Stomach (tissue), 8 donors: ENCODE measurements at regions not wholly inside any gene's neighbourhood (a gene's known extent, or its start where the extent isn't known, plus 50 kb on each side); places are given as distances from the start of the nearest gene placed in this dataset.

Source experiments
- DNase-seq, 2 donors: peaks; one replicate each; pipeline versions ENCODE4 v3.0.0 to v3.0.0-alpha.2; 2013 to 2019
- H3K27ac ChIP-seq, 5 donors: fragments of 200-600 bp in 4 of 5; sonication (generic) in 4 of 5; one replicate each; pipeline ENCODE4 v1.5.1; 2013 to 2019; ENCODE audit warnings: mild to moderate bottlenecking in 1 of 5, moderate library complexity in 1 of 5
- H3K27me3 ChIP-seq, 3 donors: fragments of 200-600 bp; sonication (generic); one replicate each; pipeline ENCODE4 v1.5.1; 2017 to 2019; ENCODE audit warnings: mixed run types in 1 of 3
- H3K36me3 ChIP-seq, 4 donors: fragments of 200-600 bp; sonication (generic); 1 replicate in 3 of 4; 2 replicates in 1 of 4; pipeline ENCODE4 v1.5.1; 2016 to 2019
- H3K4me1 ChIP-seq, 4 donors: fragments of 200-600 bp; sonication (generic); one replicate each; pipeline ENCODE4 v1.5.1; 2016 to 2019
- H3K4me3 ChIP-seq, 4 donors: fragments of 200-600 bp; sonication (generic) in 3 of 4; one replicate each; pipeline ENCODE4 v1.5.1; 2016 to 2019; ENCODE audit warnings: mild to moderate bottlenecking in 1 of 4
- H3K9me3 ChIP-seq, 4 donors: fragments of 200-600 bp; sonication (generic); one replicate each; pipeline ENCODE4 v1.5.1; 2016 to 2019
- EP300 ChIP-seq: sonication (generic); formaldehyde crosslinking; IDR thresholded peaks from one replicate; pipeline ENCODE4 v1.6.1; 2017; ENCODE audit warnings: antibody characterized with exemption
- POLR2A ChIP-seq, 4 donors: fragments of 450-650 bp; IDR thresholded peaks; one replicate each; pipeline ENCODE4 v1.6.1; 2016; ENCODE audit warnings: antibody characterized with exemption in 4 of 4, control low read depth in 2 of 4, mild to moderate bottlenecking in 1 of 4, moderate library complexity in 1 of 4
- POLR2AphosphoS5 ChIP-seq, 3 donors: sonication (generic); formaldehyde crosslinking; IDR thresholded peaks; one replicate each; pipeline ENCODE4 v1.6.1; 2016; ENCODE audit warnings: antibody characterized with exemption in 3 of 3
- whole genome bisulfite sequencing, 5 donors: extraction: QIAGEN DNeasy Blood & Tissue Kit in 3 of 5; methylation state at CpG; one replicate each; pipeline versions ENCODE4 v1.1.5 to v1.1.7; 2013 to 2018; 5-methylcytosine and 5-hydroxymethylcytosine counted together
- intact Hi-C: fragments of 100-400 bp; cut with DNase I; formaldehyde crosslinking; loops from one replicate; pipeline ENCODE4 v1.15.1; 2023; ENCODE audit warnings: low total_unique reads
- TF ChIP-seq, protein P1 (sequence below), 7 experiments: fragments of 450-650 bp in 4 of 7; fragments of 200-600 bp in 3 of 7; sonication (generic) in 3 of 7; IDR thresholded peaks; one replicate each; pipeline ENCODE4 v1.5.1; 2016 to 2019; ENCODE audit warnings: antibody characterized with exemption in 7 of 7, control low read depth in 2 of 7, mild to moderate bottlenecking in 1 of 7
- donor health status: healthy with polysubstance abuse.
- donor health status: Bipolar disorder and iron deficiency.
- donor health status: healthy.

DNA sequence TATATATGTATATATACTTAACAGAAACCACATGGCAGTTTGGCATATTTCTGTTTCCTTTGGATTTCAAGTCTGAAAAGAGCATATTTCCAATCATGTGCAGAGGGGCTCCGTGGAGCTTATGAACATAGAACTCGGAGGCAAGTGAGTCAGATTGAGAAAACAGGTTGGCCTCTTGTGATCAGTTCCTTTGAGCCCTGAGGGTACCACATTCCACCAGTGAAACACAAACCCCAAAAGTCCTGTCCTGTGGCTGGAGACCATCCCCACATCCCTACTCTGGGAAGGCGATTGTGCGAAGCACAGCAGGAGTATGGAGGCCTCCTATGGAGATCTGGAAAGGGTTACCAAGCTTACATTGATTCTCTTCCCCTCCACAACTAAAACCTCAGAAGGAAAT, 196.7 kb upstream of the TMEM72 start:
- H3K36me3 ChIP-seq: no peaks in the 10 kb centered on the region
- peaks cover 0 to 7% (median 3%) of the 10 kb centered on the region in 4 donors for H3K9me3 ChIP-seq
- WGBS, 5 donors: 88 to 94% (median 93%) methylated on average over 4 of the region's 4 CpGs
- no peak for DNase-seq
- H3K27me3 ChIP-seq: no peaks in the 10 kb centered on the region
- no peak for TF ChIP-seq POLR2A (IDR thresholded peaks at IDR 0.05)
- no peak for TF ChIP-seq POLR2AphosphoS5 (IDR thresholded peaks at IDR 0.05)
- TF ChIP-seq, protein P1, sequence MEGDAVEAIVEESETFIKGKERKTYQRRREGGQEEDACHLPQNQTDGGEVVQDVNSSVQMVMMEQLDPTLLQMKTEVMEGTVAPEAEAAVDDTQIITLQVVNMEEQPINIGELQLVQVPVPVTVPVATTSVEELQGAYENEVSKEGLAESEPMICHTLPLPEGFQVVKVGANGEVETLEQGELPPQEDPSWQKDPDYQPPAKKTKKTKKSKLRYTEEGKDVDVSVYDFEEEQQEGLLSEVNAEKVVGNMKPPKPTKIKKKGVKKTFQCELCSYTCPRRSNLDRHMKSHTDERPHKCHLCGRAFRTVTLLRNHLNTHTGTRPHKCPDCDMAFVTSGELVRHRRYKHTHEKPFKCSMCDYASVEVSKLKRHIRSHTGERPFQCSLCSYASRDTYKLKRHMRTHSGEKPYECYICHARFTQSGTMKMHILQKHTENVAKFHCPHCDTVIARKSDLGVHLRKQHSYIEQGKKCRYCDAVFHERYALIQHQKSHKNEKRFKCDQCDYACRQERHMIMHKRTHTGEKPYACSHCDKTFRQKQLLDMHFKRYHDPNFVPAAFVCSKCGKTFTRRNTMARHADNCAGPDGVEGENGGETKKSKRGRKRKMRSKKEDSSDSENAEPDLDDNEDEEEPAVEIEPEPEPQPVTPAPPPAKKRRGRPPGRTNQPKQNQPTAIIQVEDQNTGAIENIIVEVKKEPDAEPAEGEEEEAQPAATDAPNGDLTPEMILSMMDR (IDR thresholded peaks at IDR 0.05): no peak
- TF ChIP-seq EP300: no peak
- no peaks in the 10 kb centered on the region for H3K4me1 ChIP-seq
- no peak overlapping the region for H3K27ac ChIP-seq
- no peak overlapping the region for H3K4me3 ChIP-seq
- intact Hi-C loops: no loop called here

- Histone ChIP-seq H3K36me3 (no peaks in the 10 kb centered on the region), H3K9me3 (peaks cover 0 to 7% (median 3%) of the 10 kb centered on the region in 4 donors)
- TF ChIP-seq POLR2A (IDR thresholded peaks at IDR 0.05) (no peak), EP300 (no peak), POLR2AphosphoS5 (IDR thresholded peaks at IDR 0.05) (no peak)
Observed at GRCh38 chr10:44715136-44715535, 196.0 kb upstream of the TMEM72 start.

DNA sequence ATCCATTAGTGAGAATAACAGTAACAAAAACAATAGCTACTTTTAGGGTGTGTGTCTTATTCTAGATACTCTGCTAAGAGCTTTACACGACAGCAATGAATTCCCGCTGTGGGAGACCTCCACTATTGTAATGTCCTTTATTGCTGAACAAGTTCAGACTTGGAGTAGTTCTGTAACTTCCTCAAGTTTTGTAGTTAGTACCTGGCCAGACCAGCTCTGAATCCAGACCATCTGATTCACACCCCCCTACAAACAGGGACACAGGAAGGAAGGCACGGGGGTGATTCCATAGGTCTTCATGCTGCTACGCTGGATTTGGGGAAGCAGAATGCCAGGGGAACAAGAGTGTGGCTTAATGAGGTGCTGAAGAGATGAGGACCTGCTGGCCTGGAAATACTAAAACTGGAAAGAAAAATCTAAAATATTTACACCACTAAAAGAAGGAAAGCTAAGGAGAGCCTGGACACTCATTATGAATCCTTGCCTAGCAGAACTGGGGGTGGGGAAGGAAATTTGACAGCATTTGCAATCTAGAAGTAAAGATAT, 194.6 kb upstream of the TMEM72 start:
- Histone ChIP-seq H3K27me3 (no peaks in the 10 kb centered on the region), H3K36me3 (no peaks in the 10 kb centered on the region), H3K9me3 (peaks cover 0 to 7% (median 3%) of the 10 kb centered on the region in 4 donors), H3K4me1 (no peaks in the 10 kb centered on the region), H3K4me3 (no peak overlapping the region), H3K27ac (no peak overlapping the region)
- DNase-seq: no peak
- WGBS, 5 donors: 74 to 82% (median 77%) methylated on average over 4 of the region's 4 CpGs
- intact Hi-C loops: no loop called here
- TF ChIP-seq, protein P1 (IDR thresholded peaks at IDR 0.05): no peak
- no peak for TF ChIP-seq POLR2A (IDR thresholded peaks at IDR 0.05)
- TF ChIP-seq POLR2AphosphoS5 (IDR thresholded peaks at IDR 0.05): no peak
- no peak for TF ChIP-seq EP300

More at GRCh38 chr10:44715136-44715535, 196.0 kb upstream of the TMEM72 start:
- 66 to 87% (median 78%) methylated on average over 5 of the region's 5 CpGs for WGBS, 5 donors
- intact Hi-C loops: no loop called here
- H3K4me1 ChIP-seq: no peaks in the 10 kb centered on the region
- H3K27ac ChIP-seq: no peak overlapping the region
- H3K27me3 ChIP-seq: no peaks in the 10 kb centered on the region
- H3K4me3 ChIP-seq: no peak overlapping the region
- DNase-seq: no peak

DNA sequence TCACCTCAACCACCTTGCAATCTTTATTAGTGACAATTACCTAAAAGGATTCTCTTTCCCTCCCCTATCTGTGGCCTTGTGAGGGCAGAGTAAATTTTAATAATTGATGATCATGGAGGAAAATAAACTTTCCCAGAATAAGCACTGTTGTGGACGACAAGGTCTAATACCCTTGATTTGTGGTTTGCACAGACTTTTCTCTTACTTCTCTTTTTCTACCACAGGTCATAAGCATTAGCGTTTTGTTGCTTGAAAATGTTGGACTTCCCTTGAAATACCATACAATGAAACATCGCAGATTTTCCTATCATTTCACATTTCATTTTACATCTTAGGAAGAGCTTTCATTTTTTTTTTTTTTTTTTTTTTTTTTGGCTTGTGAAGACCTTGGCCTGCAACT, 188.1 kb upstream of the TMEM72 start:
- Histone ChIP-seq H3K27ac (no peak overlapping the region), H3K9me3 (peaks cover 0 to 7% (median 3%) of the 10 kb centered on the region in 4 donors), H3K36me3 (no peaks in the 10 kb centered on the region), H3K27me3 (no peaks in the 10 kb centered on the region), H3K4me1 (peaks cover 0 to 3% (median 0%) of the 10 kb centered on the region in 4 donors), H3K4me3 (no peak overlapping the region)
- DNase-seq: no peak
- TF ChIP-seq, protein P1 (IDR thresholded peaks at IDR 0.05): no peak
- no peak for TF ChIP-seq EP300
- no peak for TF ChIP-seq POLR2AphosphoS5 (IDR thresholded peaks at IDR 0.05)
- TF ChIP-seq POLR2A (IDR thresholded peaks at IDR 0.05): no peak
- intact Hi-C loops: no loop called here
- 73 to 83% (median 79%) methylated on average over 3 of the region's 3 CpGs for WGBS, 5 donors

- Histone ChIP-seq H3K4me1 (peaks cover 0 to 3% (median 0%) of the 10 kb centered on the region in 4 donors), H3K36me3 (no peaks in the 10 kb centered on the region), H3K27me3 (no peaks in the 10 kb centered on the region), H3K9me3 (peaks cover 0 to 6% (median 3%) of the 10 kb centered on the region in 4 donors), H3K4me3 (no peak overlapping the region), H3K27ac (no peak overlapping the region)
- TF ChIP-seq EP300 (no peak), POLR2A (IDR thresholded peaks at IDR 0.05) (no peak), POLR2AphosphoS5 (IDR thresholded peaks at IDR 0.05) (no peak)
- TF ChIP-seq, protein P1 (IDR thresholded peaks at IDR 0.05): no peak
- DNase-seq: peak in 1 of 2 donors; percentile 38
- 73 to 85% (median 79%) methylated on average over 7 of the region's 7 CpGs for WGBS, 5 donors
- intact Hi-C loops: no loop called here
Observed at GRCh38 chr10:44723619-44724325, 187.4 kb upstream of the TMEM72 start.
